ENCODE measurements at regions not wholly inside any gene's neighbourhood (a gene's known extent, or its start where the extent isn't known, plus 50 kb on each side); places are given as distances from the start of the nearest gene placed in this dataset.

DNA sequence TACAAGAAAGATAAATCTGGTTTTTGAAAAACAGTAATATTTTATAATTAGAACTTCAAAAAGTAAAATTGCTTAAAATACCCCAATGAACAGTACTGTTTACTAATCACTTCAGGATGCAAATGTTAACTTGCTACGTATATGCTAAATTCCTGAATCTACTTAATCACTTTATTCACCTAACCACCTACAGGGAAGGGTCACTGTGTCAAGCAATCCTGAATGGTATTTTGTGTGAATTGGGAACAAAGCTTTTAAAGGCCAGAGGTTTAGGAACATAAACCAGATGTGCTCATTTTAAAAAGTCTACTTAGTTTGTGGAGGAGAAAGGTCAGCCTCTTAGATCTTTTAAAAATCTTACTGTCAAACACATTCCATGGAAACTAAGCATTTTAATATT lies 1143.0 kb upstream of the ADGRL2 start:
- TF ChIP-seq EZH2 (IDR thresholded peaks at IDR 0.05; ENCODE audit: insufficient read depth, poor library complexity, severe bottlenecking) (no peak), EZH2phosphoT487 (IDR thresholded peaks at IDR 0.05; ENCODE audit: insufficient read depth, low read depth) (no peak)
- no peaks in the 10 kb centered on the region for H3K4me1 ChIP-seq (ENCODE audit: insufficient read depth)
- no peaks in the 10 kb centered on the region for H3K9me2 ChIP-seq (ENCODE audit: insufficient read depth)
- H3K27me3 ChIP-seq (replicated peaks; ENCODE audit: insufficient read depth) = no peaks in the 10 kb centered on the region
- no peaks in the 10 kb centered on the region for H4K20me1 ChIP-seq (ENCODE audit: insufficient read depth)
- no peak for DNase-seq
- H3F3A ChIP-seq (ENCODE audit: insufficient read depth) = no peaks in the 10 kb centered on the region
- 18 to 43% methylated on average over 1 of the region's 1 CpG for WGBS, 2 experiments (ENCODE audit: low coverage in 1 of 2, low lambda C conversion rate in 2 of 2, missing lambda C conversion rate in 2 of 2)
- in situ Hi-C loops (cut with MboI) = no loop called here
- H3K4me3 ChIP-seq = no peak overlapping the region
- no peak overlapping the region for H2AFZ ChIP-seq
- H3K36me3 ChIP-seq (ENCODE audit: low read depth) = no peaks in the 10 kb centered on the region
- no peak overlapping the region for H3K9ac ChIP-seq
- no peak overlapping the region for H3K4me2 ChIP-seq (ENCODE audit: unreplicated experiment)
- no peak overlapping the region for H3K27ac ChIP-seq
- no peaks in the 10 kb centered on the region for H3K79me2 ChIP-seq (ENCODE audit: insufficient read depth)
- peaks cover 3% of the 10 kb centered on the region for H3K9me3 ChIP-seq (ENCODE audit: low read depth)

DNA sequence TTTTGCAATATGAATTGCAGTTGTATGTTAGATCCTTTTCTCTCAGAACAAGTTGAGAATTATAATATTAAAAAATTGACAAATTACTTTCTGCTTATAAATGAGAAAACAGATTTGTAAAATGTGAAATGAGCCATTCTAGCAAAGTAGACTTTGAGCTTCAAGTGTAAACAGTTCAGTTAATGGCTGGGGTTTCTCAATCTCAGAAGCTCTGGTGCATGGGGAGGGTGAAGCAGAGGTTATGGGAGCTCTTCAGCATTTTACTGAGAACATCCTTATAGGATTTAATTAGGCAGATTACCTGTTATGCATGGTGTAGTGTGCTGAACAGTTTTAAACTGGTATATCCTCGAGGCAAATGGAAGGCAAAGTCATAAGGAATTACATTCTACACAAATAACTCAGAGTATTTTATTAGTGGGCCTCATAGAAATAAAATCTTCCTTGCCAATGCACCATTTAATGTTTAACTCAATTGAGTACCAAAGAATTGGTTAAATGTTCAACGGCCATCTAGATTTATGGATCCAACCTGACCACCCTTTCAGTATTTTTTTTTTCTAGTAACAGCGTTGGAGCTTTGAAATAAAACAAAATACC lies 1143.6 kb upstream of the ADGRL2 start:
- H3K9me3 ChIP-seq (ENCODE audit: low read depth) = no peaks in the 10 kb centered on the region
- H2AFZ ChIP-seq = no peak overlapping the region
- no peaks in the 10 kb centered on the region for H3F3A ChIP-seq (ENCODE audit: insufficient read depth)
- TF ChIP-seq EZH2 (IDR thresholded peaks at IDR 0.05; ENCODE audit: insufficient read depth, poor library complexity, severe bottlenecking) (no peak), EZH2phosphoT487 (IDR thresholded peaks at IDR 0.05; ENCODE audit: insufficient read depth, low read depth) (no peak)
- H3K9ac ChIP-seq = no peak overlapping the region
- no peak overlapping the region for H3K4me2 ChIP-seq (ENCODE audit: unreplicated experiment)
- no peaks in the 10 kb centered on the region for H3K36me3 ChIP-seq (ENCODE audit: low read depth)
- no peaks in the 10 kb centered on the region for H3K4me1 ChIP-seq (ENCODE audit: insufficient read depth)
- no peaks in the 10 kb centered on the region for H3K79me2 ChIP-seq (ENCODE audit: insufficient read depth)
- WGBS, 2 experiments (ENCODE audit: low coverage in 1 of 2, low lambda C conversion rate in 2 of 2, missing lambda C conversion rate in 2 of 2) = 11 to 12% methylated on average over 3 of the region's 3 CpGs
- in situ Hi-C loops (cut with MboI) = no loop called here
- H3K27ac ChIP-seq = no peak overlapping the region
- no peaks in the 10 kb centered on the region for H3K27me3 ChIP-seq (replicated peaks; ENCODE audit: insufficient read depth)
- no peak overlapping the region for H3K4me3 ChIP-seq
- no peaks in the 10 kb centered on the region for H4K20me1 ChIP-seq (ENCODE audit: insufficient read depth)
- DNase-seq = no peak
- H3K9me2 ChIP-seq (ENCODE audit: insufficient read depth) = no peaks in the 10 kb centered on the region

DNA sequence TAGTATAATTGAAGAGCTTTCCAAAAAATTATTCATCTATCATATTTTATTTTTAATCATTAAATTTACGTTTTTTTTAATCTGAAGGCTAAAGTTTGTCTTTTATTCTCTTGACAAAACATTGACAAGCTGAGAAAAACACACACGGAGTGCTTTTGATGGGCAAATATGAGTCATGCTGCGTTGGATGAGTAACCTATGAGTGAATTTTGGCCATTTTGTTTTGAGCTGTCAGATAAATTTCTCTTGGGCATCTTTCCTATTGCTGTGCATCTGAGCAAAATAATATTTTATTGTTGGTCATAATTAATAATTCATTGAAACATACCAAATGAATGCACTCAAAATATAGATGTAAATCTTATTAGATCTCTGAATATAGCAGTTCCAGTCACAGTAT lies 1144.1 kb upstream of the ADGRL2 start:
- H3K27me3 ChIP-seq (replicated peaks; ENCODE audit: insufficient read depth) = no peaks in the 10 kb centered on the region
- in situ Hi-C loops (cut with MboI) = no loop called here
- DNase-seq = no peak
- H3K9ac ChIP-seq = no peak overlapping the region
- H3K36me3 ChIP-seq (ENCODE audit: low read depth) = no peaks in the 10 kb centered on the region
- no peak overlapping the region for H3K27ac ChIP-seq
- TF ChIP-seq EZH2 (IDR thresholded peaks at IDR 0.05; ENCODE audit: insufficient read depth, poor library complexity, severe bottlenecking) = no peak
- TF ChIP-seq EZH2phosphoT487 (IDR thresholded peaks at IDR 0.05; ENCODE audit: insufficient read depth, low read depth) = no peak
- no peaks in the 10 kb centered on the region for H3F3A ChIP-seq (ENCODE audit: insufficient read depth)
- H4K20me1 ChIP-seq (ENCODE audit: insufficient read depth) = no peaks in the 10 kb centered on the region
- no peaks in the 10 kb centered on the region for H3K9me3 ChIP-seq (ENCODE audit: low read depth)
- H3K9me2 ChIP-seq (ENCODE audit: insufficient read depth) = no peaks in the 10 kb centered on the region
- no peaks in the 10 kb centered on the region for H3K4me1 ChIP-seq (ENCODE audit: insufficient read depth)
- H3K79me2 ChIP-seq (ENCODE audit: insufficient read depth) = no peaks in the 10 kb centered on the region
- 3 to 6% methylated on average over 3 of the region's 3 CpGs for WGBS, 2 experiments (ENCODE audit: low coverage in 1 of 2, low lambda C conversion rate in 2 of 2, missing lambda C conversion rate in 2 of 2)
- no peak overlapping the region for H3K4me2 ChIP-seq (ENCODE audit: unreplicated experiment)
- no peak overlapping the region for H3K4me3 ChIP-seq
- H2AFZ ChIP-seq = no peak overlapping the region

GRCh38 chr1:80656014-80656636 lies 1144.6 kb upstream of the ADGRL2 start:
- Histone ChIP-seq H3K9me3 (ENCODE audit: low read depth) (no peaks in the 10 kb centered on the region), H3K9me2 (ENCODE audit: insufficient read depth) (no peaks in the 10 kb centered on the region), H3K36me3 (ENCODE audit: low read depth) (no peaks in the 10 kb centered on the region), H2AFZ (no peak overlapping the region), H3K4me2 (ENCODE audit: unreplicated experiment) (no peak overlapping the region), H3K9ac (no peak overlapping the region), H3K27ac (no peak overlapping the region), H3F3A (ENCODE audit: insufficient read depth) (no peaks in the 10 kb centered on the region), H3K79me2 (ENCODE audit: insufficient read depth) (no peaks in the 10 kb centered on the region), H3K4me1 (ENCODE audit: insufficient read depth) (no peaks in the 10 kb centered on the region), H4K20me1 (ENCODE audit: insufficient read depth) (no peaks in the 10 kb centered on the region), H3K27me3 (replicated peaks; ENCODE audit: insufficient read depth) (no peaks in the 10 kb centered on the region), H3K4me3 (no peak overlapping the region)
- TF ChIP-seq EZH2 (IDR thresholded peaks at IDR 0.05; ENCODE audit: insufficient read depth, poor library complexity, severe bottlenecking) (no peak), EZH2phosphoT487 (IDR thresholded peaks at IDR 0.05; ENCODE audit: insufficient read depth, low read depth) (no peak)
- no peak for DNase-seq
- 10 to 12% methylated on average over 1 of the region's 1 CpG for WGBS, 2 experiments (ENCODE audit: low coverage in 1 of 2, low lambda C conversion rate in 2 of 2, missing lambda C conversion rate in 2 of 2)
- in situ Hi-C loops (cut with MboI) = no loop called here

Measured in GM23248 (cell line).